ENCODE measurements at regions not wholly inside any gene's neighbourhood (a gene's known extent, or its start where the extent isn't known, plus 50 kb on each side); places are given as distances from the start of the nearest gene placed in this dataset.

DNA sequence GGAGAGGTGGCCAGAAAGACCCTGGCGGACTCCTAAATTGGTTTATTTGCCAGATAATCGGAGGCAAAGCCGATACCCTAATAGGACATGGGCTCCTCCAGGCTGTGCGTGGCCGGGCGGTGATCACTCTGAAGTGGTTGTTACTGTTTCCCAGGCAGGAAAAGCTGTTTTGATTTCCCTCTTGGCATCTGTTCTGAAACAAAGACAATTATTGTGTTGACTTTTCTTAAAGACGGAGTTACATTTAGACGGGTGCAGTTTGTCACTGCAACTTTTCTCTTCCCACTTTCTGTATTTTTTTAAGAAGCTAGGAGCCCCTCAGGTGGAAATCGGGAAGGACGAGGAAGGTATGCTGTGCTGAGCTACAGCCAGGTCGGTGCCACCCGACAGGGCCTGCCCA is 1288.4 kb downstream of the BRD1 start:
- BruUV-seq (replicated peaks): no TSS peak

GRCh38 chr22:48538291-48538820 is 1289.3 kb downstream of the BRD1 start:
- no peak overlapping the region for H3K27ac ChIP-seq (ENCODE audit: low read length)
- no peaks in the 10 kb centered on the region for H3F3A ChIP-seq (ENCODE audit: low read length, unreplicated experiment)
- DNase-seq: no peak
- TF ChIP-seq EZH2phosphoT487 (IDR thresholded peaks at IDR 0.05; ENCODE audit: borderline replicate concordance, low read length): no peak
- TF ChIP-seq, protein P1, sequence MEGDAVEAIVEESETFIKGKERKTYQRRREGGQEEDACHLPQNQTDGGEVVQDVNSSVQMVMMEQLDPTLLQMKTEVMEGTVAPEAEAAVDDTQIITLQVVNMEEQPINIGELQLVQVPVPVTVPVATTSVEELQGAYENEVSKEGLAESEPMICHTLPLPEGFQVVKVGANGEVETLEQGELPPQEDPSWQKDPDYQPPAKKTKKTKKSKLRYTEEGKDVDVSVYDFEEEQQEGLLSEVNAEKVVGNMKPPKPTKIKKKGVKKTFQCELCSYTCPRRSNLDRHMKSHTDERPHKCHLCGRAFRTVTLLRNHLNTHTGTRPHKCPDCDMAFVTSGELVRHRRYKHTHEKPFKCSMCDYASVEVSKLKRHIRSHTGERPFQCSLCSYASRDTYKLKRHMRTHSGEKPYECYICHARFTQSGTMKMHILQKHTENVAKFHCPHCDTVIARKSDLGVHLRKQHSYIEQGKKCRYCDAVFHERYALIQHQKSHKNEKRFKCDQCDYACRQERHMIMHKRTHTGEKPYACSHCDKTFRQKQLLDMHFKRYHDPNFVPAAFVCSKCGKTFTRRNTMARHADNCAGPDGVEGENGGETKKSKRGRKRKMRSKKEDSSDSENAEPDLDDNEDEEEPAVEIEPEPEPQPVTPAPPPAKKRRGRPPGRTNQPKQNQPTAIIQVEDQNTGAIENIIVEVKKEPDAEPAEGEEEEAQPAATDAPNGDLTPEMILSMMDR (conservative IDR thresholded peaks at IDR 0.05; ENCODE audit: low read depth, low read length): no peak
- no peak for TF ChIP-seq EZH2 (IDR thresholded peaks at IDR 0.05; ENCODE audit: low read length, unreplicated experiment)
- no peaks in the 10 kb centered on the region for H3K4me1 ChIP-seq (ENCODE audit: insufficient read depth, low read length)
- intact Hi-C loops (cut with micrococcal nuclease): no loop called here
- ATAC-seq: no peak
- no TSS peak for BruUV-seq (replicated peaks)
- no peaks in the 10 kb centered on the region for H3K9me3 ChIP-seq (ENCODE audit: low read length)
- no peaks in the 10 kb centered on the region for H4K20me1 ChIP-seq (ENCODE audit: low read length)
- H3K4me2 ChIP-seq (ENCODE audit: low read length): no peak overlapping the region
- H3K4me3 ChIP-seq (ENCODE audit: low read length): no peak overlapping the region
- CTCF ChIA-PET: no interaction called here
- no peak overlapping the region for H2AFZ ChIP-seq (ENCODE audit: low read length)
- no peaks in the 10 kb centered on the region for H3K79me2 ChIP-seq (ENCODE audit: low read length)
- no peak overlapping the region for H3K9ac ChIP-seq (ENCODE audit: low read length)
- peaks cover 26% of the 10 kb centered on the region for H3K27me3 ChIP-seq (ENCODE audit: low read length)
- no peaks in the 10 kb centered on the region for H3K36me3 ChIP-seq (ENCODE audit: low read depth, low read length)
- no peaks in the 10 kb centered on the region for H3K9me2 ChIP-seq (replicated peaks; ENCODE audit: low read length)
- POLR2A ChIA-PET (ENCODE audit: unreplicated experiment): no interaction called here

More for the DNA sequence above, 1288.4 kb downstream of the BRD1 start:
- Histone ChIP-seq H3K27ac (ENCODE audit: low read length) (no peak overlapping the region), H3K36me3 (ENCODE audit: low read depth, low read length) (no peaks in the 10 kb centered on the region), H3K27me3 (ENCODE audit: low read length) (peaks cover 26% of the 10 kb centered on the region), H2AFZ (ENCODE audit: low read length) (no peak overlapping the region), H4K20me1 (ENCODE audit: low read length) (no peaks in the 10 kb centered on the region), H3K9me3 (ENCODE audit: low read length) (no peaks in the 10 kb centered on the region), H3F3A (ENCODE audit: low read length, unreplicated experiment) (no peaks in the 10 kb centered on the region), H3K9me2 (replicated peaks; ENCODE audit: low read length) (no peaks in the 10 kb centered on the region), H3K79me2 (ENCODE audit: low read length) (no peaks in the 10 kb centered on the region), H3K4me1 (ENCODE audit: insufficient read depth, low read length) (no peaks in the 10 kb centered on the region), H3K4me2 (ENCODE audit: low read length) (no peak overlapping the region), H3K9ac (ENCODE audit: low read length) (no peak overlapping the region), H3K4me3 (ENCODE audit: low read length) (no peak overlapping the region)
- TF ChIP-seq, protein P1 (conservative IDR thresholded peaks at IDR 0.05; ENCODE audit: low read depth, low read length): no peak
- TF ChIP-seq EZH2phosphoT487 (IDR thresholded peaks at IDR 0.05; ENCODE audit: borderline replicate concordance, low read length) (no peak), EZH2 (IDR thresholded peaks at IDR 0.05; ENCODE audit: low read length, unreplicated experiment) (peak; percentile 31)
- ChIA-PET CTCF (no interaction called here), POLR2A (ENCODE audit: unreplicated experiment) (no interaction called here)
- DNase-seq: no peak
- intact Hi-C loops (cut with micrococcal nuclease): no loop called here
- ATAC-seq: no peak

DNA sequence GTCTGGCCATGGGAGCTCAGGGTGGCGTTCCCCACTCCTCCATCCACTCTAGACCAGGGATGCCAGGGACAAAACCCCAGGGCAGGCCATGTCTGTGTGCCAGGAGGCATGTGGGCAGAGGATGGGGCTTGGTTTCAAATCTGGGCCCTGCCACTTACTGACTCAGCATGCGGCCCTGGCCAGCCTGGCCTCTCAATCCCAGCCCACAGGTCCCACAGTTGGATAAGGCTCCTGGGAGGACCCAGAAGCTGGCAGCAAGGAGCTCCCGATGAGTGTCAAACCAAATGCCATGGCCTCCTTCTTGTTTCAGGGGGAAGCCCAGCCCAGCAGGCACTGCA is 1290.4 kb downstream of the BRD1 start:
- H4K20me1 ChIP-seq (ENCODE audit: low read length): no peaks in the 10 kb centered on the region
- no peak overlapping the region for H2AFZ ChIP-seq (ENCODE audit: low read length)
- H3K4me2 ChIP-seq (ENCODE audit: low read length): no peak overlapping the region
- H3F3A ChIP-seq (ENCODE audit: low read length, unreplicated experiment): no peaks in the 10 kb centered on the region
- BruUV-seq (replicated peaks): no TSS peak
- no peaks in the 10 kb centered on the region for H3K79me2 ChIP-seq (ENCODE audit: low read length)
- intact Hi-C loops (cut with micrococcal nuclease): no loop called here
- H3K4me3 ChIP-seq (ENCODE audit: low read length): no peak overlapping the region
- TF ChIP-seq EZH2 (IDR thresholded peaks at IDR 0.05; ENCODE audit: low read length, unreplicated experiment): no peak
- TF ChIP-seq, protein P1 (conservative IDR thresholded peaks at IDR 0.05; ENCODE audit: low read depth, low read length): no peak
- no peak for TF ChIP-seq EZH2phosphoT487 (IDR thresholded peaks at IDR 0.05; ENCODE audit: borderline replicate concordance, low read length)
- H3K27me3 ChIP-seq (ENCODE audit: low read length): peaks cover 26% of the 10 kb centered on the region
- no peak overlapping the region for H3K9ac ChIP-seq (ENCODE audit: low read length)
- POLR2A ChIA-PET (ENCODE audit: unreplicated experiment): no interaction called here
- H3K9me2 ChIP-seq (replicated peaks; ENCODE audit: low read length): no peaks in the 10 kb centered on the region
- DNase-seq (no peak), ATAC-seq (no peak)
- no peak overlapping the region for H3K27ac ChIP-seq (ENCODE audit: low read length)
- H3K9me3 ChIP-seq (ENCODE audit: low read length): no peaks in the 10 kb centered on the region
- H3K4me1 ChIP-seq (ENCODE audit: insufficient read depth, low read length): no peaks in the 10 kb centered on the region
- CTCF ChIA-PET: no interaction called here
- H3K36me3 ChIP-seq (ENCODE audit: low read depth, low read length): no peaks in the 10 kb centered on the region

Data from PC-3 (cell line).